ENCODE measurements at regions not wholly inside any gene's neighbourhood (a gene's known extent, or its start where the extent isn't known, plus 50 kb on each side); places are given as distances from the start of the nearest gene placed in this dataset.

- no peak for TF ChIP-seq TAF1 (IDR thresholded peaks at IDR 0.05; ENCODE audit: borderline replicate concordance, insufficient read depth, low read length)
- TF ChIP-seq REST (IDR thresholded peaks at IDR 0.05; ENCODE audit: insufficient read depth in 1 of 2, low read depth in 2 of 2, low read length in 2 of 2): no peak
These were observed 477.6 kb upstream of the CD180 start for GRCh38 chr5:67674159-67674655.

GRCh38 chr5:67673618-67674017 lies 477.0 kb upstream of the CD180 start:
- no peak for TF ChIP-seq SIN3A (IDR thresholded peaks at IDR 0.05; ENCODE audit: borderline replicate concordance, insufficient read depth, low read length)
- TF ChIP-seq POLR2AphosphoS5 (IDR thresholded peaks at IDR 0.05; ENCODE audit: low read depth, low read length): no peak
- TF ChIP-seq FOXP2 (optimal IDR thresholded peaks at IDR 0.05; ENCODE audit: borderline replicate concordance, extremely low read depth, extremely low read length, insufficient read depth): no peak
- TF ChIP-seq TAF1 (IDR thresholded peaks at IDR 0.05; ENCODE audit: borderline replicate concordance, insufficient read depth, low read length): no peak
- no peak for TF ChIP-seq REST (IDR thresholded peaks at IDR 0.05; ENCODE audit: insufficient read depth in 1 of 2, low read depth in 2 of 2, low read length in 2 of 2)

GRCh38 chr5:67673180-67673579 lies 476.6 kb upstream of the CD180 start:
- TF ChIP-seq REST (IDR thresholded peaks at IDR 0.05; ENCODE audit: insufficient read depth in 1 of 2, low read depth in 2 of 2, low read length in 2 of 2) (no peak), SIN3A (IDR thresholded peaks at IDR 0.05; ENCODE audit: borderline replicate concordance, insufficient read depth, low read length) (no peak), TAF1 (IDR thresholded peaks at IDR 0.05; ENCODE audit: borderline replicate concordance, insufficient read depth, low read length) (no peak), FOXP2 (optimal IDR thresholded peaks at IDR 0.05; ENCODE audit: borderline replicate concordance, extremely low read depth, extremely low read length, insufficient read depth) (no peak), POLR2AphosphoS5 (IDR thresholded peaks at IDR 0.05; ENCODE audit: low read depth, low read length) (no peak)

DNA sequence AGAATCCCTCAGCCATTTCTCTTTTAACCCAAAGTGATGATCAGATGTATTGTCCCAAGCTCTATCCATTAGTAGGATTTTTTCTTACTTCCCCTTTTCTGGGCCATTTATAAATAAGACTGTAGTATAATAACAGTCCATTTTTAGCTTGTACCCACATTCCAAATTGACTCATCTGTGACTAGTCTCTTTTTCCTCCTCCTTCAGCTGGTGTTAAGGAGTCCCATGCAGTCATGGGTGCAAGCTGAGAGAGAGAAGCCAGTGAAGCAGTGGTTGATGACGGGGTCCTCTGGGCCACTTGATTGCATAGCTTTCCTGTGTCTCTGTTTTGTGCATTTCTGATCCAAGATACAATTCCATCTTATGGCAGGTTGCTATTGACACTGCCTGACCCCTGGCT lies 476.0 kb upstream of the CD180 start:
- TF ChIP-seq REST (IDR thresholded peaks at IDR 0.05; ENCODE audit: insufficient read depth in 1 of 2, low read depth in 2 of 2, low read length in 2 of 2) (no peak), FOXP2 (optimal IDR thresholded peaks at IDR 0.05; ENCODE audit: borderline replicate concordance, extremely low read depth, extremely low read length, insufficient read depth) (no peak), SIN3A (IDR thresholded peaks at IDR 0.05; ENCODE audit: borderline replicate concordance, insufficient read depth, low read length) (no peak), TAF1 (IDR thresholded peaks at IDR 0.05; ENCODE audit: borderline replicate concordance, insufficient read depth, low read length) (no peak), POLR2AphosphoS5 (IDR thresholded peaks at IDR 0.05; ENCODE audit: low read depth, low read length) (no peak)

DNA sequence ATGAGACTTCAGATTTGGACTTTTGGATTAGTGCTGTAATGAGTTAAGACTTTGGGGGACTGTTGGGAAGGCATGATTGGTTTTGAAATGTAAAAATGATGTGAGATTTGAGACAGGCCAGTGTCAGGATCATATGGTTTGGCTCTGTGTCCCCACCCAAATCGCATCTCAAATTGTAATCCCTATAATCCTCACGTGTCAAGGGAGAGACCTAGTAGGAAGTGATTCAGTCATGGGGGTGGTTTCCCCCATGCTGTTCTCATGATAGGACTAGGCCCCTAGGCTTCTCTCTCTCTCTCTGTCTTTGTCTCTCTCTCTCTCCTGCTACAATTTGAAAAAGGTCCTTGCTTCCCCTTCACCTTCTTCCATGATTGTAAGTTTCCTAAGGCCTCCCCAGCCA lies 473.3 kb upstream of the CD180 start:
- TF ChIP-seq POLR2AphosphoS5 (IDR thresholded peaks at IDR 0.05; ENCODE audit: low read depth, low read length): no peak

Measured in PFSK-1 (cell line).